ENCODE measurements at regions not wholly inside any gene's neighbourhood (a gene's known extent, or its start where the extent isn't known, plus 50 kb on each side); places are given as distances from the start of the nearest gene placed in this dataset.
"Not testable (repeated sequence)": the region's sequence is repeated elsewhere in the genome, so short reads cannot be mapped to it uniquely, and the experiment has no call there.

- H3K9me3 ChIP-seq; H3K36me3 ChIP-seq (ENCODE audit: low read depth); H3K4me1 ChIP-seq (ENCODE audit: low read depth); DNase-seq; intact Hi-C loops (cut with DNase I, micrococcal nuclease); ATAC-seq; H3K4me3 ChIP-seq: not testable (repeated sequence)
These were observed 63.1 kb upstream of the POTEC start for GRCh38 chr18:14606546-14606945.

- intact Hi-C loops (cut with DNase I, micrococcal nuclease); ATAC-seq; DNase-seq: not testable (repeated sequence)
These were observed 64.0 kb upstream of the POTEC start for GRCh38 chr18:14607360-14607759.

GRCh38 chr18:14612422-14612821 is 69.0 kb upstream of the POTEC start:
- H3K4me3 ChIP-seq; DNase-seq; H3K9me3 ChIP-seq; intact Hi-C loops (cut with DNase I, micrococcal nuclease); H3K36me3 ChIP-seq (ENCODE audit: low read depth); H3K4me1 ChIP-seq (ENCODE audit: low read depth): not testable (repeated sequence)
- ATAC-seq, result peak; percentile 29

More at GRCh38 chr18:14607360-14607759, 64.0 kb upstream of the POTEC start:
- H3K4me3 ChIP-seq; H3K4me1 ChIP-seq (ENCODE audit: low read depth); H3K9me3 ChIP-seq; H3K36me3 ChIP-seq (ENCODE audit: low read depth): not testable (repeated sequence)

- DNase-seq; H3K9me3 ChIP-seq; H3K36me3 ChIP-seq (ENCODE audit: low read depth); intact Hi-C loops (cut with DNase I, micrococcal nuclease); H3K4me3 ChIP-seq; ATAC-seq; H3K4me1 ChIP-seq (ENCODE audit: low read depth): not testable (repeated sequence)
These were observed 71.1 kb upstream of the POTEC start for GRCh38 chr18:14614485-14614884.

- H3K9me3 ChIP-seq; intact Hi-C loops (cut with DNase I, micrococcal nuclease); H3K36me3 ChIP-seq (ENCODE audit: low read depth); DNase-seq; ATAC-seq; H3K4me3 ChIP-seq; H3K4me1 ChIP-seq (ENCODE audit: low read depth): not testable (repeated sequence)
These were observed 83.9 kb upstream of the POTEC start for GRCh38 chr18:14627336-14627735.

- H3K9me3 ChIP-seq; H3K4me1 ChIP-seq (ENCODE audit: low read depth); DNase-seq; H3K4me3 ChIP-seq; intact Hi-C loops (cut with DNase I, micrococcal nuclease); H3K36me3 ChIP-seq (ENCODE audit: low read depth): not testable (repeated sequence)
- ATAC-seq, result peak; percentile 76
These were observed 85.1 kb upstream of the POTEC start for GRCh38 chr18:14628323-14628978.

GRCh38 chr18:14628979-14629325 is 85.6 kb upstream of the POTEC start:
- ATAC-seq (peak; percentile 48), DNase-seq (peak in 1 of 3 donors; percentile 2)
- H3K9me3 ChIP-seq; H3K4me3 ChIP-seq; H3K4me1 ChIP-seq (ENCODE audit: low read depth); intact Hi-C loops (cut with DNase I, micrococcal nuclease); H3K36me3 ChIP-seq (ENCODE audit: low read depth): not testable (repeated sequence)

- DNase-seq; H3K4me1 ChIP-seq (ENCODE audit: low read depth); H3K36me3 ChIP-seq (ENCODE audit: low read depth); H3K9me3 ChIP-seq; ATAC-seq; intact Hi-C loops (cut with DNase I, micrococcal nuclease); H3K4me3 ChIP-seq: not testable (repeated sequence)
These were observed 89.6 kb upstream of the POTEC start for GRCh38 chr18:14632976-14633375.

GRCh38 chr18:14638008-14638407 is 94.6 kb upstream of the POTEC start:
- H3K4me1 ChIP-seq (ENCODE audit: low read depth); H3K4me3 ChIP-seq; H3K36me3 ChIP-seq (ENCODE audit: low read depth); DNase-seq; intact Hi-C loops (cut with DNase I, micrococcal nuclease); H3K9me3 ChIP-seq: not testable (repeated sequence)
- peak; percentile 21 for ATAC-seq

GRCh38 chr18:14641121-14641520 is 97.7 kb upstream of the POTEC start:
- H3K36me3 ChIP-seq (ENCODE audit: low read depth); H3K9me3 ChIP-seq; H3K4me1 ChIP-seq (ENCODE audit: low read depth); ATAC-seq; intact Hi-C loops (cut with DNase I, micrococcal nuclease); H3K4me3 ChIP-seq; DNase-seq: not testable (repeated sequence)

GRCh38 chr18:14643715-14644290 is 100.4 kb upstream of the POTEC start:
- H3K4me1 ChIP-seq (ENCODE audit: low read depth); H3K9me3 ChIP-seq; ATAC-seq; H3K4me3 ChIP-seq; H3K36me3 ChIP-seq (ENCODE audit: low read depth); DNase-seq; intact Hi-C loops (cut with DNase I, micrococcal nuclease): not testable (repeated sequence)

- H3K9me3 ChIP-seq; H3K4me3 ChIP-seq; intact Hi-C loops (cut with DNase I, micrococcal nuclease); H3K4me1 ChIP-seq (ENCODE audit: low read depth); DNase-seq; ATAC-seq; H3K36me3 ChIP-seq (ENCODE audit: low read depth): not testable (repeated sequence)
These were observed 54.9 kb upstream of the ANKRD30B start for GRCh38 chr18:14693051-14693450.

- H3K4me1 ChIP-seq (ENCODE audit: low read depth); ATAC-seq; intact Hi-C loops (cut with DNase I, micrococcal nuclease): not testable (repeated sequence)
These were observed 54.1 kb upstream of the ANKRD30B start for GRCh38 chr18:14693882-14694281.

GRCh38 chr18:14698006-14698405 is 50.0 kb upstream of the ANKRD30B start:
- H3K36me3 ChIP-seq (ENCODE audit: low read depth); H3K4me3 ChIP-seq; H3K9me3 ChIP-seq; ATAC-seq; DNase-seq; H3K4me1 ChIP-seq (ENCODE audit: low read depth); intact Hi-C loops (cut with DNase I, micrococcal nuclease): not testable (repeated sequence)

More at GRCh38 chr18:14693882-14694281, 54.1 kb upstream of the ANKRD30B start:
- H3K9me3 ChIP-seq; H3K4me3 ChIP-seq; DNase-seq; H3K36me3 ChIP-seq (ENCODE audit: low read depth): not testable (repeated sequence)
